Activated CD4-positive, alpha-beta T cell treated with anti-CD3 and anti-CD28 coated beads for 48 hours (primary cell): ENCODE measurements at regions not wholly inside any gene's neighbourhood (a gene's known extent, or its start where the extent isn't known, plus 50 kb on each side); places are given as distances from the start of the nearest gene placed in this dataset.

Source experiments
- DNase-seq: peaks from one replicate; pipeline ENCODE4 v3.0.0-alpha.2; 2020

DNA sequence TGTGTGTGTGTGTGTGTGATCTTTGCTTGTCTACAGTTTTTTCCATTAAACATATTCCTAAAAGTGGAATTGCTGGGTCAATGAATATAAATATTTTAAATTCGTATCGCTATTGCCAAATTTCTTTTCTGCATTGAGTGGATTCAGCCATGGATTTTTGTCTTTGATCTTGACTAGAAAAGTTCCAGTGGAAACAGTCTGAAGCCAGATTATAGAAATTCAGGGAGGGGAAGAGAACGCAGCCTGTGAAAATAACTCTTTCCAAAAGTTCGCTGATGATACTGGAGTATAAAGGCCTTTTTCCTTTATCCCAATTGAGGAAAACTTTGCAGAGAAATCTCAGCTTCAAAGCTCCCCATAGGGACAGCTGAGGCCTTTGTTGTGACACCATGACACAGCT is 292.3 kb upstream of the CD180 start:
- DNase-seq: no peak

- DNase-seq: no peak
Measured at GRCh38 chr5:67487862-67488261, 291.3 kb upstream of the CD180 start.

GRCh38 chr5:67483453-67484030 is 286.9 kb upstream of the CD180 start:
- no peak for DNase-seq

DNA sequence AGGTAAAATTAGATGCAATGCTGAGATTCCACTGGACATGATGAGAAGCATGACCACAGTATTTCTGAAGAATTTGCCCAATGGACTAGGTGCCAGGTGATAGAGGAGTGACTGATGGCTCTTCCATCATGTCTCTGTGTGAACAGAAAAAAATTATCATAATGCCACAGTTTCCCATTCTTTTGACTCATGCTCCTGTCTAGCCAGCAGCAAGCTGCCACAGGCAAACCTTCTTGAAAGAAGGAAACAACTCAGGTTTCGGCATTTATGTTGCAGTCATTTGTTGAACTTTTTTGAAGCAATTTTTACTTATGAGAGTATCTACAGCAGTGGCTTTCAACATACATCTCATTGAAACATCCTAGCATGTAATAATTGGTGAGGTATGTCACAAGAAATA is 284.8 kb upstream of the CD180 start:
- no peak for DNase-seq

GRCh38 chr5:67478337-67478736 is 281.7 kb upstream of the CD180 start:
- no peak for DNase-seq

DNA sequence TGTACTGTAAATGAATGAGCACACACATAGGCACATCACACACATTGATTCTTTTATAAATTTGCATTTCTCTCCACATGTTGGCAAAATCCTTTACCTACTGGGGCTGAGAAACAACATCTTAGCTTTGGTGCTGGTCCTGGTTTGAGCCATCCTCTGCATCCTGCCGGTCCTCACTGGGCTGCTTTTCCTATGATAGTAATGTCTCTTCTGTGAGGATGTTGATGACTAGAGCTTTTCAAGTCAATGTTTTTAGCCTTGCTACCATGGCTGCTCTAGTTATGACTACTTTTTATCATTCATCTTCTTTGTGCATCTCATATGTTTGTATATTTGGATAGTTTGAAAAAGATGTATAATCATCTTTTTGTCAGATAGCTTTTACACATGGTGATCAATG is 280.4 kb upstream of the CD180 start:
- DNase-seq: no peak

GRCh38 chr5:67476531-67476930 is 279.9 kb upstream of the CD180 start:
- DNase-seq: no peak

DNA sequence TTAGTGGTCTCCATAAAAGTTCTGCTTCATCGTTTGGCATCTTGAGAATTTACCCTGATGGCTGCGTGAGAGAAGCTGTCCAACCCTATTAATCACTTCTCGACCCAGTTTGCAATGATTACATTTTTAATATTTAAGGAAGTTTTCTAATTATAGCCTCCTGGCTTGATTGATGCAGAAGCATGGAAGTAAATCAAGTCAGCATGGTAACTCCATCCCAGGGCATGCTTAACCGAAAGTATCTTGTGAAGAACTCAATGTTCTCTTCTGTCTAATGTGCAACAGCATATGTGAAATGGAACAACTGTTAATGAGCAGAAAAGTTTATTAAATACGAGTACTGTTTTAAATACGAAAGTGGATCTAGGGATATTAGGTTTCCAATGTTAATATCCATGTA is 278.9 kb upstream of the CD180 start:
- no peak for DNase-seq

- DNase-seq: no peak
Measured at GRCh38 chr5:67474597-67475238, 278.1 kb upstream of the CD180 start.

DNA sequence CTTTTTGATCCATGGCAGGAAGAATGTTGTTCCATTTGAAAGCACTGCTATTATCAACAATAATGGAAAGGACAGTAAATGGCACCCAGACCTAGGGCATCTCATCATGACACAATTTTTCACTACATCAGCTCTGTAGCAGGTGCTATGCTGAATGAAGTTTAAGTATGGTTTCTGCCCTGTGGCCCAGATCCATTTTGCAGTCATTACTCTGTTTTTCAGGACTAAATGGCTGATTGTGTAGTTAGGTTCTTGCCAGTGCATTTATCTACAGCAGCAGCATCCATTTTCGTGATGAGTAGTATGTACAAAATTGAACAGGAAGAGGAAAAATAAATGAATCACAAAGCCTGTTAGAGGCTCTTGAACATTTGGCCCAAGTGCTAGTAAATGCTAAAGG is 270.5 kb upstream of the CD180 start:
- no peak for DNase-seq

- DNase-seq: no peak
Measured at GRCh38 chr5:67465537-67466207, 269.1 kb upstream of the CD180 start.

DNA sequence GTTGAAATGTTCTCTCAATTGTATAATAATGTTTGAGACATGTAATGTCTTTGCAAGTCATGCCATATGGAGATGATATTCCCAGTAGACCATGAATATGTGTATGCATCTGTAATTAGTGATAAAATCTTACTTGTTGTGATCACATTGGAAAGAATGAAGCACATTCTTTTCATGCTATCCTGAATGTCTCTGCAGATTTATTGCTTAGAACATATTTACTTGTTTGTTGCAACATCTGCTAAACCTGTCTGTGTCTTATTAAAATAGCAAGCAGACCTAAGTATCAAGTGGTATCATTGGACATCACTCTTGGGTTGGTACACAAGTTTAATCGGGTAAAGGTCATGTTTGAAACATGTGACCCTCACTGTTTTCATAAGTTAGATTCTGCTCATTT is 265.5 kb upstream of the CD180 start:
- DNase-seq: no peak

DNA sequence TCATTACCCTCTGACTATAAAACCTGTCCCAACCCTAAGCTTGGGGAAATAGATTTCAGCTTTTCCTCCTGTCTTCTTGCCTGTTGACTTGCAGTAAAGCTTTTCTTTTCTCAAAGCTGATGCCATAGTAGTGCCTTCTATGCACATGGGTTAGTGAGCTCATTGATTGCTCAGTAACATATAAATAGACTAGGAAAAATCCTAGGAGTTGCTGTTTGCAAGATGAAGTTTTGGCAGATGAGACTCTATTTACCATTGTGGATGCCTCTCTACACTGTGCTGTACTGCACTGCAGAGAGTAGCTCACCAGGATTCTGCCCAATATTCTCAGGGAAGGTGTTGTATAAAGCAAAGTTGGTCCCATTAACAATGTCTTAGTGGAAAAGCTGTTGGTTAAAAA is 262.7 kb upstream of the CD180 start:
- DNase-seq: no peak

- DNase-seq: no peak
Measured at GRCh38 chr5:67455970-67456369, 259.4 kb upstream of the CD180 start.

DNA sequence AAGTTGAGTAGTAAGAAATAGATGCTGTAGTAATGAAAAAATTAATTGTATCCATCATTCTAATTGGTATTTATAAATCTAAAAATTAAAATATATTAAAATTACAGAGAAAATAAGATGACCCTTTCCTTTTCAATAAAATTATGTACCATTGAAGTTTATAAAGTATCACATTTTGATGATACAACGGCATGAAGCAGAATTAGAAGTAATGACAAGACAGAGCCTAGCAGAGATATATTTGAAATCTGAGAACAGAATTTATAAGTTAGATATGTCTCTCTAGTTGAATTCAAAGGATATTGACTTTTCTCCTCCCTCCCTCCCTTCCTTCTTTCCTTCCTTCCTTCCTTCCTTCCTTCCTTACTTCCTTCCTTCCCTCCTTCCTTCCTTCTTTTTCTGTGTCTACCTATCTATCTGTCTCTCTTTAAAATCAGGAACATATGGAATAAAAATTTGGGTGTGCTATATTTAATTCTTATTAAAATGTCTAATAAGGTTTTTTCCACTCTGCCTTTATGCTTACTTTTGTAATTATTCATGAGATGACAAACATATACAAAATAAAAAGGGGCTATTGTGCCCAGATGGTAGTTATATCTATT is 258.5 kb upstream of the CD180 start:
- DNase-seq: no peak

DNA sequence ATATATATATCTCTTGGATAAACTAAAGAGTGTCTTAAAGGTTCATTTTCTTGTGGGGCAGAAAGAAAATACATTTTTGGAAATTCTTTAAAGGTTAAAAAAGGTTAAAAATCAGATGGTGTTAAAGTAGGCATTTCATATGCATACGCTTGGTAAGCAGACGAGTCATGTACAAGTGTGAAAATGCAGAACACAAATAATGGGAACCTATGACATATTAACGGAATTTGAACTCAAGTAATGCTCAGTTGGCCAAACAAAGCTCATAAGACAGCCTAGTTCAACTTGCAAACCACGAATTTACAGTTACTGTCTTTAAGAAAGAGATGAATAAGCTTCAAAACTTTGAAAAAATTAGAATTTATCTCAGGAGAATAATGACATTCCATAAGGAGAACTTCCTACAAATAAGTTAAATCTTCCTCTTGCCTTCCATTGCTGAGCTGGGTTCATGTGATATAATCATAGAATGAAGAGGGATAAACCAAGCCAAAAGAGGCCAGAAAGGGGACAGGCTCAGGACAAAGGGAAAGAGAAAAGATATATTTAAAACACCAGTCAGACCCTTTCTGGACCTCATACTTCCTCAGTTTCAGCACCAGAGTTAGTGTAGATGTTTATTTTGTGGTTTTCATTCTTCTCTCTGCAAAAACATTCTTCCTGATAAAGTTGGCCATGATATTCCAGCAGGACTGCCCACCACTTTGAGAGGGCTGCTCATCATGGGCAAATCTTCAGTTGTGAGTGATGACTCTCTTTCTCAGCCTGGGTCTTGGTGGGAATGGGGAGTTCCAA is 256.7 kb upstream of the CD180 start:
- no peak for DNase-seq

DNA sequence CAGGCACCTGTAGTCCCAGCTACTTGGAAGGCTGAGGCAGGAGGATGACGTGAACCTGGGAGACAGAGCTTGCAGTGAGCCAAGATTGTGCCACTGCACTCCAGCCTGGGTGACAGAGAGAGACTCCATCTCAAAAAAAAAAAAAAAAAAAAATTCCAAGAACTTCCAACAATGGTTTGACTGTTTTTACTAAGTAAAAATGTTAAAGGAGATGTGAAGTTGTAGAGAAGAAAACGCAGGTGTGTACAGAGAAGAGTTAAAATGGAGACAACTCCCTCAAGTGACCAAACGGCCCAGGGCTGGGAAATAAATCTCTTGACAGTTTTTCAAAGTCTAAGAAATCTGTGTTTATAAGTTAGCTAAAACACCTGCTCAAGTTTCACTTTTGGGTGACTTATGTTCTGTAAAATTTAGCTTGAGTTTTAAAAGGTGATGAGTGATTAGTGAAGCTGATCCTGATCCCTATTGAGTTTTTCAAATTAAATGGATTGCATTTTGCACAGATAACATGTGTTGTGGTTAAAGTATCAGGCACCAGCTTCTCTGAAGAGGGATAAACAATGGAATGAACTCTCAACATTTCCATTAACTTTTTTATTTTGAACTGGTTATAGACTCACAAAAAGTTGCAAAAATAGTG is 255.2 kb upstream of the CD180 start:
- DNase-seq: no peak

- no peak for DNase-seq
Measured at GRCh38 chr5:67447732-67448131, 251.1 kb upstream of the CD180 start.

DNA sequence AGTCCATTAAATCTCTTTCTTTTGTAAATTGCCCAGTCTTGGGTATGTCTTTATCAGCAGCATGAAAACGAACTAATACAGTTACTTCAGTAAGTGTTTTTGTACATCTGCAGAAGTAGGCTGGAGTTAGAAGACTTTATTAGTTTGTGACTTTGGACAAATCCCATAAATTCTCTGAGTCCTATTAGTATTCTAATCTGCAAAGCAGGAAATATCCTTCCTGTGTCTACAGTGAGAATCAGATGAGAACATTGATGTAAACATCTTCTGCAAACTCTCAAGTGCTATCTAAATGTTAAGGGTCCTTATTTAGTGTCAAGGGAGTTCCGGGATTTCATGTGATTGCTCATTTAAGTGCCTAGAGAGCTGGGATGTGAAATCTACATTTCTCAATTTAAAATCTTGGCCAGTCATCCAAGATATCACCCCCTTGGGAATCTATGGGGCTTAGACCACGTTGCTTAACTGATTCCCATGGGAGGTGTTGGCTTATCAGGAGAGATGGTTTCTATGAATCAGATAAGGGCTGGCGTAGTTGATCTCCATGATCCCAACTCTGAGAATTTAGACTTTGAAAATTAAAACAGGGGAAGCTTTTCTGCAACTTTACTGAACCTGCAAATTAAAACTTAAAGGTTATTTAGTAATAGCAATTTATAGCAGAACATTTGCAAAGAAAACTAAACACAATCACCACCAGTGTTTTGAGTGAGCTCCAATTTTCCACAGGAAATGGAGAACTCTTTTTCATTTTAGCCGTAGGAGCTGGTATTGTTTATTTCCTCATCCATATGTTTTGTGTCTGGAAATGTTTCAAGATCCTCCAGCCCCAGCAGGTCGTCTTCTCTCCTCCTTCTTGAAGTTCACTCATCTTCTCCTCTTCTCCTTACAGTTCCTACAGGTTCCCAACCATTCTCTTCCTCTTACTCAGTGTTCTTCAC is 241.6 kb upstream of the CD180 start:
- DNase-seq: no peak

GRCh38 chr5:67435032-67435431 is 238.4 kb upstream of the CD180 start:
- DNase-seq: no peak

DNA sequence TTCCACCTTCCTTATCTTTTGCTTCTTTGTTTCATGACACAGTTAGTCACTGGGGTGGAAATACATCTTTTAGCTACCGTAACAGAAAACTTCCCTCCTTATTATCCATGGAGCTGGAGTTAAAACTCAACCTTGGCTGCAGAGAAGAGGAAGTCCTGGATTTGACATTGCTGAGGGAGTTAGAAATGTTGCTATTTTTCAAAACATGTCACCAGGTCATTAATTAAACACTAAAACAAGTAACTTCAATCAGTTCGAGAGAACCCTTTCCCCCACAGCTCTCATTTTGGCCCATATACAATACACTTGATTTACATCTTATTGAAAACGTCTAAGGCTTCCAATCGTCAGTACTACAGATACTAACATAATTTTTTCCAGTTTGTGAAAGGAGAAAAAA is 237.9 kb upstream of the CD180 start:
- DNase-seq: no peak

- no peak for DNase-seq
Measured at GRCh38 chr5:67432606-67433005, 236.0 kb upstream of the CD180 start.
